ENCODE measurements at regions not wholly inside any gene's neighbourhood (a gene's known extent, or its start where the extent isn't known, plus 50 kb on each side); places are given as distances from the start of the nearest gene placed in this dataset.
A peak's percentile ranks its signal among the peaks of the same experiment; 100 is the strongest.

GRCh38 chr6:93799226-93799625 lies 379.9 kb upstream of the EPHA7 start:
- DNase-seq (ENCODE audit: low read depth in 2 of 2): peak in 1 of 2 donors; percentile 39

GRCh38 chr6:93794166-93794565 lies 374.8 kb upstream of the EPHA7 start:
- DNase-seq (ENCODE audit: low read depth in 2 of 2): no peak
- no peak overlapping the region for H3K4me2 ChIP-seq (ENCODE audit: extremely low read depth, insufficient read depth, low read length)
- H2AFZ ChIP-seq (ENCODE audit: low read length): no peak overlapping the region
- no peaks in the 10 kb centered on the region for H4K20me1 ChIP-seq (ENCODE audit: control insufficient read depth, extremely low read depth, insufficient read depth, low read length)
- no peaks in the 10 kb centered on the region for H3K36me3 ChIP-seq (ENCODE audit: control insufficient read depth, insufficient read depth, low read length)
- H3K4me3 ChIP-seq (replicated peaks in 1 of 4; ENCODE audit: control extremely low read depth in 1 of 4, insufficient read depth in 1 of 4, low read depth in 3 of 4, low read length in 4 of 4): no peak overlapping the region
- no peak overlapping the region for H3K27ac ChIP-seq (ENCODE audit: insufficient read depth, low read length)
- no peaks in the 10 kb centered on the region for H3K9me3 ChIP-seq (ENCODE audit: control insufficient read depth, insufficient read depth, low read depth, low read length)
- H3K27me3 ChIP-seq (ENCODE audit: control insufficient read depth, insufficient read depth, low read length): no peaks in the 10 kb centered on the region
- no peaks in the 10 kb centered on the region for H3K79me2 ChIP-seq (ENCODE audit: control insufficient read depth, insufficient read depth, low read length)
- no peak overlapping the region for H3K9ac ChIP-seq (ENCODE audit: insufficient read depth, low read length)
- no peak for TF ChIP-seq EZH2 (IDR thresholded peaks at IDR 0.05; ENCODE audit: low read length, missing control alignments)
- no peak for TF ChIP-seq CTCF (conservative IDR thresholded peaks at IDR 0.05 in 1 of 2, IDR thresholded peaks at IDR 0.05 in 1 of 2; ENCODE audit: low read depth in 1 of 2, low read length in 2 of 2)
- no peaks in the 10 kb centered on the region for H3K4me1 ChIP-seq (ENCODE audit: control insufficient read depth, extremely low read depth, insufficient read depth, low read length)

More at GRCh38 chr6:93799226-93799625, 379.9 kb upstream of the EPHA7 start:
- Histone ChIP-seq H3K27ac (ENCODE audit: insufficient read depth, low read length) (no peak overlapping the region), H3K9me3 (ENCODE audit: control insufficient read depth, insufficient read depth, low read depth, low read length) (no peaks in the 10 kb centered on the region), H3K4me1 (ENCODE audit: control insufficient read depth, extremely low read depth, insufficient read depth, low read length) (no peaks in the 10 kb centered on the region), H3K4me2 (ENCODE audit: extremely low read depth, insufficient read depth, low read length) (no peak overlapping the region), H3K27me3 (ENCODE audit: control insufficient read depth, insufficient read depth, low read length) (no peaks in the 10 kb centered on the region), H4K20me1 (ENCODE audit: control insufficient read depth, extremely low read depth, insufficient read depth, low read length) (no peaks in the 10 kb centered on the region), H3K4me3 (replicated peaks in 1 of 4; ENCODE audit: control extremely low read depth in 1 of 4, insufficient read depth in 1 of 4, low read depth in 3 of 4, low read length in 4 of 4) (no peak overlapping the region), H3K9ac (ENCODE audit: insufficient read depth, low read length) (no peak overlapping the region), H3K79me2 (ENCODE audit: control insufficient read depth, insufficient read depth, low read length) (no peaks in the 10 kb centered on the region), H3K36me3 (ENCODE audit: control insufficient read depth, insufficient read depth, low read length) (no peaks in the 10 kb centered on the region), H2AFZ (ENCODE audit: low read length) (no peak overlapping the region)
- no peak for TF ChIP-seq EZH2 (IDR thresholded peaks at IDR 0.05; ENCODE audit: low read length, missing control alignments)
- TF ChIP-seq CTCF (conservative IDR thresholded peaks at IDR 0.05 in 1 of 2, IDR thresholded peaks at IDR 0.05 in 1 of 2; ENCODE audit: low read depth in 1 of 2, low read length in 2 of 2): no peak

DNA sequence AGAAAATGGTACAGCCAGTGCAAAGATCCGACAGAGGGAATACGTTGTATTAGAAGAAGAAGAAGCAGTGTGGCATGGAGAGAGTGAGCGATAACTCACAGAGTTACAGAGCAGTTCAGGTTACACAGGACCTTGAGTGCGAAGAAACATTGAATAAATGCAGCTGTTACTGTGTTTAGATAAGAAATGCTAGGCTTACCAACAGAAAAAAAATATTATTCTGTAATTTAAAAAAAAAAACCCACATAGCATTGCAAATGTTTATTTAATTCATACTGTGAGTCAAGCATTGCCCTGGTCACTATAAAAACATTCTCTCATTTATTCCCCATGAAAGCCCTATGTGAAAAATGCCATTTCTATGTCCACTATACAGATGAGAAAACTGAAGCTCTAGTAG lies 373.4 kb upstream of the EPHA7 start:
- H3K4me2 ChIP-seq (ENCODE audit: extremely low read depth, insufficient read depth, low read length): no peak overlapping the region
- H3K4me3 ChIP-seq (replicated peaks in 1 of 4; ENCODE audit: control extremely low read depth in 1 of 4, insufficient read depth in 1 of 4, low read depth in 3 of 4, low read length in 4 of 4): no peak overlapping the region
- H2AFZ ChIP-seq (ENCODE audit: low read length): no peak overlapping the region
- no peaks in the 10 kb centered on the region for H3K9me3 ChIP-seq (ENCODE audit: control insufficient read depth, insufficient read depth, low read depth, low read length)
- no peaks in the 10 kb centered on the region for H4K20me1 ChIP-seq (ENCODE audit: control insufficient read depth, extremely low read depth, insufficient read depth, low read length)
- DNase-seq (ENCODE audit: low read depth in 2 of 2): peak; percentile 49 to 88
- TF ChIP-seq CTCF (conservative IDR thresholded peaks at IDR 0.05 in 1 of 2, IDR thresholded peaks at IDR 0.05 in 1 of 2; ENCODE audit: low read depth in 1 of 2, low read length in 2 of 2): no peak
- TF ChIP-seq EZH2 (IDR thresholded peaks at IDR 0.05; ENCODE audit: low read length, missing control alignments): no peak
- H3K4me1 ChIP-seq (ENCODE audit: control insufficient read depth, extremely low read depth, insufficient read depth, low read length): no peaks in the 10 kb centered on the region
- no peaks in the 10 kb centered on the region for H3K27me3 ChIP-seq (ENCODE audit: control insufficient read depth, insufficient read depth, low read length)
- H3K36me3 ChIP-seq (ENCODE audit: control insufficient read depth, insufficient read depth, low read length): no peaks in the 10 kb centered on the region
- no peak overlapping the region for H3K27ac ChIP-seq (ENCODE audit: insufficient read depth, low read length)
- no peaks in the 10 kb centered on the region for H3K79me2 ChIP-seq (ENCODE audit: control insufficient read depth, insufficient read depth, low read length)
- no peak overlapping the region for H3K9ac ChIP-seq (ENCODE audit: insufficient read depth, low read length)
